HuH-7.5 (cell line): ENCODE measurements at regions not wholly inside any gene's neighbourhood (a gene's known extent, or its start where the extent isn't known, plus 50 kb on each side); places are given as distances from the start of the nearest gene placed in this dataset.

Experiments used
- DNase-seq: peaks from one replicate; pipeline ENCODE4 v3.0.0; 2011; ENCODE audit warnings: low spot score

DNA sequence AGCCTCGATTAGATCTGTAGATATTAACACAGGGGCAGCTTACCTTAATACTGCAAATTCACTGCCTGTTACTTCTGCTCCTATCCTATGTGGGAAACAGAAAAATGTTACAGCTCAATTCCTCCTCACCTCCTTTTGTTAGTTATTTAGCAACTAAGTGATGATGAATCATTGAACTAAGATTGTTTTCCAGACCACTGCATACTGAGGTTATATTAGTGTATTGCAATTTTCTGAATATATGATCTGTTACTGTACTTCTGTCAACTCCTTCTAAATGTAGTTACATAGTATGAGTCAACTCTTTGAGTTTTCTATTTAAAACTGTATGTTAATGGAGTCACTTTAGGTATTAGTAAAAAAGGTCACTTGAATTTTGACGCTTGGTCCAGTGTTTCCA, 331.5 kb upstream of the SLCO3A1 start:
- no peak for DNase-seq

DNA sequence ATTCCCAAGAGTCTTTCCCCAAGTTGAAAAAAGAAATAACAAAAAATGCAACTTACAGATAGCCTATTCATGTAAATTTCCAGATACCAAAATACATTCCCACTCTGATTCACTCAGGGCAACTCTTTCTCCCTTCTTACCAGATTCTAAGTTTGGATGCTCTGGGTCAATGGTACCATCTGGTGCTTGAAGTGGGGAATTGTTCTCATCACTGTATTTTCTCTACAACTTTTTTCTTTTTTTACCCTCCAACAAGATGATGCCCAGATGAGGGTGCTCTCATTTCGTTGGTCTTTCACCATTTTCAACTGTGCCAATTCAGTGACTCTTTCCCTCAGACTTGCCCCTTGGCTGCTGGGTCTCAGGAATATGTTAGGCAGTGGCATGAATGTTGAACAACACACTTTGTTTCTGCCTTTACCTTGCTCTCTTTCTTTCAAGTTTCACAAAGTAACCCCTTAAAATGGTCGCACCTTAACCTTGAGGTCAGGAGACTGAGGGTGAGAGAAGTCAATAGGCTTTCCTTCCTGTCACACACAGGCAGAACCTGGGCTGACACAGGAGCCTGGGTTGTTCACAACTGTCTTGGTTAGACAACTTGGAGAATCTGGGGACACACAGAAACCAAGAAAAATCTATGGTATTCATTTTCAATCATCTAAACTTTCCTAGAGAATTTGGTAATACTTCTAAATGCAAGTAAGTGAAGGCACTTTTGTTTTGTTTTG, 330.7 kb upstream of the SLCO3A1 start:
- no peak for DNase-seq

DNA sequence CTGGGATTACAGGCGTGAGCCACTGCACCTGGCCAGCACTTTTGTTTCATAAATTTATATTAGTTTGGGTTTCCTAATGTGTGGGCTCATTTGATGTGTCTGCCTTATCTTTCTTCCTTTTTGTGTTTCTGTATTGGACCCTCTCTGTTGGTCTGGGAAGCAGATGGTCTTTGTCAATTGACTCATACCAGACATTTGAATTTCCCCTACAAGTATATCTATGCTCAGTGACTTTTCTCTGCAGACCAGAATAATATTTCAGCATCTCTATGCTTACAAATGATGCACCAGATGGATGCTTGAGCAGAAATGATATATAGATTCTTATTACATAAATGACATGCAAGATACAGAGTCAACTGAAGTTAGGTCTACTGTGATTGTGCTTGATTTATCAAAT, 329.9 kb upstream of the SLCO3A1 start:
- DNase-seq = no peak

DNA sequence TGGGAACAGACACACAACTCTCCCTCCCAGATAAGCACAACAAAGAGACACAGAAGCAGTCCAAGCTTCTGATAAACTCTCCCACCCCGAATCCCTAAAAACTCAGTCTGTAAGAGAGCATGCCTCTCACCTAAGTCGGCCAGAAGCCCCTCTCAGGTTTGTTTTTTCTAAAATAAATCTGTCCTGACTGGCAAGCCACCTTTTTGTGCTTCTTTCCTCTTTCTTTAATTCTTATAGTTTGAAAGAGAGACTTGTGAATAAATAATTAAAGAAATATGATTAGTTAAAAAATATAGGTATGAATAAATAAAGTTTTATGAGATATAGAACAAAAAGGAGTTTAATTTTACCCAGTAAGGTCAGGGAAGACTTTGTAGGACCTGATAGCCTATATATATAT, 329.0 kb upstream of the SLCO3A1 start:
- DNase-seq = no peak

GRCh38 chr15:91525751-91526150, 327.8 kb upstream of the SLCO3A1 start:
- DNase-seq = no peak

GRCh38 chr15:91526424-91526823, 327.1 kb upstream of the SLCO3A1 start:
- no peak for DNase-seq

DNA sequence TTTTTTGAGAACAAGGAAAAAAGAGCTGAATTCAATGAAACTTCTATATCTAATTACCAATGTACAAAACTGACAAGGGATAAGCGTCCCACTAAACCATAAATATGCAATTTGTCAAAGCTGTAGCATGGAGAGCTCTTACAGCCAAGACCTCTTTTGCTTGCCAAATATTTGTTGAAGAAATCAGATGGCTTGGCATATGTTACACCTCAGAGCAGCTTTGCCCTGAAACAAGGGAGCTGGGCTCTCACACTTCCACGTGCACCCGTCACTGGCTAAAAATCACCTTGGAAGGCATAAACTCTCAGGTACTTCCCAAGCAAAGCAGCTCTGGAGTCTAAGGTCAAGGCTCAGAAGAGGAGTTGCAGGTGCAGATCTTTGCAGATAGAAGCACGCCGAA, 324.7 kb upstream of the SLCO3A1 start:
- DNase-seq = no peak

- no peak for DNase-seq
These were observed 324.0 kb upstream of the SLCO3A1 start for GRCh38 chr15:91529534-91529933.

DNA sequence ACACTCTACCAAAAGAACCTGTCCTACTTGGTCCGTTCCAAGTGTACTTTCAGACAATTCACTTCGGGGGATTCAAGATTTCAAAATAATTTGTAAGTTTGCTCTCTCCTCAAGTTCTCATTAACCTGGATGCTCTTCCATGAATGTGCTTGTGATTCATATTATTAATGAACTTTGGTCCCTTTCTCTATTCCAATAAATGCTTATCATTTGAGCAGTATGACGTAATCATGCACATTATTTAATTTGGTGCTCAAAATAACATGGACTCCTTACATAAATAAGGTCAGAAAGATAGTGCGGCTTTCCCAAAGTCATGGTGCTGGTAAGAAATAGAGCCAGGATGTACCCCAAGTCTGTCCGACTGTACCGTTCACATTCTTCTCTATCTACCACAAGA, 323.2 kb upstream of the SLCO3A1 start:
- no peak for DNase-seq

GRCh38 chr15:91530956-91531582, 322.4 kb upstream of the SLCO3A1 start:
- no peak for DNase-seq

DNA sequence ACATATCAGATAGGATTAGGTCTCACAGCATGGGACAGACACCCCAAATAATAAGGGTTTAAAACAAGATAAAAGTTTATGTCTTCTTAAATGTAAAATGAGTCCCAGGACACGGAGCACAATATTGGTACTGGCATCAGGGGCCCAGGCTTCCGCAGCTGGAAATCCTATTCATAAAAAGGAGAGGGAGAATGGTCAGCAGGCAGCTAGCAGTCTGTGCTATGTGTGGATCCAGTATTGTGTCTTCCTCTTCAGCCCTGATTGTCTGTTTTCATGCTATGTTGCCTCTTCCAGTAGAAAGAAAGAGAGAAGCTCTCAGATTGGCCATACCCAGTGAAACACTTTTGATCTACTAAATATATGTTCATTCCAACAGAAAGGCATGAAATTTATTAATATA, 319.3 kb upstream of the SLCO3A1 start:
- DNase-seq = no peak

DNA sequence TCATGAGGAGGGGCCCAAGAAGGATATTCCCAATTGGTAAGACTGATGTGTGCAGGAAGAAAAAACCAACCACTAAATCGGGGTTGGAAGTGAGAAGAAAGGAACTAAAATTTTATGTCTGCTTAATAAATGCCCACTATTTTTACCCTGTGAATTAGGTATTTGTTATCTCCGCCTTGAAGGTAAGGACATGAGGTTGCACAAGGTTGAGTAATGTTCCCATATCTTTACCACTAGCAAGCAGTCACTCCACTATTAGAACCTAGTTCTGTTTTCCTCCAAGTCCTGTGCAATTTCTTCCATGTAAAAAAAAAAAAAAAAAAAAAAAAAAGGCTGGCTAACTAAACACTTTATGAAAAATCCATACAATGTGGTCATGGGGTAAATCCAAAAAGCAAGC, 318.5 kb upstream of the SLCO3A1 start:
- DNase-seq = no peak

GRCh38 chr15:91535856-91536500, 317.5 kb upstream of the SLCO3A1 start:
- no peak for DNase-seq

GRCh38 chr15:91537856-91538255, 315.7 kb upstream of the SLCO3A1 start:
- DNase-seq = no peak

DNA sequence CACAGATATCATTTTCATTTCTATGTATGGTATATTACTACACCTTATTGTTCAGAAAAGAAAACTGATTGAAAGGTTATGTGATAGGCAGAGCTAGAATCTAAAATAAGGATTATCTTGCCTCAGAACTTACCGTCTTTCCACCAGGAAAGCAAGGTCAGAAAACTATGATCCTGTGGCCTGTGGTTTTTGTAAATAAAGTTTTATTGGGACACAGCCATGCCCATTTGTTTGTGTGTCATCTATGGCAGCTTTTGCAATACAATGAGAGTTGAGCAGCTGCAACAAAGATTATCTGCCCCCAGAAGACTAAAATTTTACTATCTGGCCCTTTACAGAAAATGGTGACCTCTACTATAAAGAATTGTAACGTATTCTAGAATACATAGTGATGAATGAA, 314.7 kb upstream of the SLCO3A1 start:
- DNase-seq = no peak

GRCh38 chr15:91541286-91541685, 312.2 kb upstream of the SLCO3A1 start:
- DNase-seq = no peak

DNA sequence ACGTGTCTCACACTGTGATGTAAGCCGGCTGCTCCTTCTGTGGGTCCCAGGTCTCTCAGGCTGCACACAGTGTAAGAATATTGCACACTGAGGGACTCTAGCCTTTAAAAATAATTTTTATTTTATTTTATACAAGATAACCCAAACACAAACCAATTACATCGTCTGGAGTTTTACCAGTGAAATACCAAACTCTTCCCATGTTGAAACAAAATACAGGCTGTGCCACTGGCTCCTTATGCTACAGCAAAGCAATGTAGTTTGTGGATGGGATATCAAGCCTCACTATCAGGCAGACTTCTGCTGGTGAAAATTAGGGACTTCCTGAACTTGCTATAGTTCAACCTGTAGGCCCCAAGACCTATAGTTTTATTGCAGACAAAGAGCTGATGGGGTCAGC, 311.3 kb upstream of the SLCO3A1 start:
- no peak for DNase-seq

- no peak for DNase-seq
These were observed 306.2 kb upstream of the SLCO3A1 start for GRCh38 chr15:91547356-91547755.

DNA sequence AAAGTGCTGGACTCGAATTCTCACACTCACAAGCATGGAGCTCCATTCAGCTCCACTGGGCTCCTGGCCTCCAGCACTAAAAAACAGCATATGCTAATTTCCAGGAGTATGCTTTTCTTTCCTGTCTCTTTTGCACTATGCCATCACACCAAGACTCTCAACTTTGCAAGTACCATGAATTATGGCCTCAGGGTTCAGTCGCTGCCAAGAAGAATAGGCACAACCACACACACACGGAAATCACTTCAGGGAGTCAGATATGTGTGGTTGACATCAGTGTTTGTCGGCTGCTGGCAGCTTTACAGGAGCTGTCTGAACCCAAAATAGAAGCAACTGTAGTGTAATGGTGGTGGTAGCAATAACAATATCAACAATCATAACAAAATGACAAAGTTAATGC, 305.0 kb upstream of the SLCO3A1 start:
- DNase-seq = no peak

DNA sequence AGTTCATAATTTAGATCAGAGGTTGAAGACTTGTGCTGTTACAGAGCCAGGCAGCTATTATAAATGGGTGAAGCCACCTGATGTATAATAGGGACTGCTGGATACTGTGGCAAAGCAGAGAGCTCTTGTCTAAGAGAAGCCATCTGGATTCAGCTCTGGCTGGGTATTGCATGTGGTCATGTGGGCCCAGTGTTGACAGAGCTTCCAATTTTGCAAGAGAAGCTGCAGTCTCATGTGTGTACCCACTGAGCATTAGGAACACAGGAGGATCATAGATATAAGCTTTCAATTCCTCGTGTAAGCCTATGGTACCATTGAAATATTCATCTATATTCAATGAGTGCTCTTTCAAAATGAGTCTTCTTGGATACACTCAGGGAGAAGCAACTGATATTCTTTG, 303.9 kb upstream of the SLCO3A1 start:
- DNase-seq = no peak

- no peak for DNase-seq
These were observed 301.0 kb upstream of the SLCO3A1 start for GRCh38 chr15:91552555-91552954.

- no peak for DNase-seq
These were observed 300.2 kb upstream of the SLCO3A1 start for GRCh38 chr15:91553196-91553854.

- no peak for DNase-seq
These were observed 298.2 kb upstream of the SLCO3A1 start for GRCh38 chr15:91555312-91555711.
